ENCODE measurements at regions not wholly inside any gene's neighbourhood (a gene's known extent, or its start where the extent isn't known, plus 50 kb on each side); places are given as distances from the start of the nearest gene placed in this dataset.

GRCh38 chr11:44366741-44367140, 56.8 kb upstream of the ALX4 start:
- TF ChIP-seq SP4 (CRISPR knock-in tag; IDR thresholded peaks at IDR 0.05): no peak
- no peak for TF ChIP-seq ESRRA (CRISPR knock-in tag; IDR thresholded peaks at IDR 0.05; ENCODE audit: low read depth)
- no peak for TF ChIP-seq EHMT2 (IDR thresholded peaks at IDR 0.05; ENCODE audit: borderline replicate concordance, low read depth, low read length)
- no peak for TF ChIP-seq ZNF207 (IDR thresholded peaks at IDR 0.05; ENCODE audit: borderline replicate concordance)
- TF ChIP-seq LBX2 (CRISPR knock-in tag; IDR thresholded peaks at IDR 0.05; ENCODE audit: borderline replicate concordance): no peak
- no peak for TF ChIP-seq SAFB2 (CRISPR knock-in tag; IDR thresholded peaks at IDR 0.05; ENCODE audit: borderline replicate concordance, low read depth)
- TF ChIP-seq ZNF580 (CRISPR knock-in tag; IDR thresholded peaks at IDR 0.05; ENCODE audit: borderline replicate concordance, low read depth): no peak
- TF ChIP-seq, protein P1, sequence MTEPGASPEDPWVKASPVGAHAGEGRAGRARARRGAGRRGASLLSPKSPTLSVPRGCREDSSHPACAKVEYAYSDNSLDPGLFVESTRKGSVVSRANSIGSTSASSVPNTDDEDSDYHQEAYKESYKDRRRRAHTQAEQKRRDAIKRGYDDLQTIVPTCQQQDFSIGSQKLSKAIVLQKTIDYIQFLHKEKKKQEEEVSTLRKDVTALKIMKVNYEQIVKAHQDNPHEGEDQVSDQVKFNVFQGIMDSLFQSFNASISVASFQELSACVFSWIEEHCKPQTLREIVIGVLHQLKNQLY (CRISPR knock-in tag; IDR thresholded peaks at IDR 0.05): no peak
- no peak for TF ChIP-seq ZNF513 (CRISPR knock-in tag; conservative IDR thresholded peaks at IDR 0.05)
- TF ChIP-seq, protein P2, sequence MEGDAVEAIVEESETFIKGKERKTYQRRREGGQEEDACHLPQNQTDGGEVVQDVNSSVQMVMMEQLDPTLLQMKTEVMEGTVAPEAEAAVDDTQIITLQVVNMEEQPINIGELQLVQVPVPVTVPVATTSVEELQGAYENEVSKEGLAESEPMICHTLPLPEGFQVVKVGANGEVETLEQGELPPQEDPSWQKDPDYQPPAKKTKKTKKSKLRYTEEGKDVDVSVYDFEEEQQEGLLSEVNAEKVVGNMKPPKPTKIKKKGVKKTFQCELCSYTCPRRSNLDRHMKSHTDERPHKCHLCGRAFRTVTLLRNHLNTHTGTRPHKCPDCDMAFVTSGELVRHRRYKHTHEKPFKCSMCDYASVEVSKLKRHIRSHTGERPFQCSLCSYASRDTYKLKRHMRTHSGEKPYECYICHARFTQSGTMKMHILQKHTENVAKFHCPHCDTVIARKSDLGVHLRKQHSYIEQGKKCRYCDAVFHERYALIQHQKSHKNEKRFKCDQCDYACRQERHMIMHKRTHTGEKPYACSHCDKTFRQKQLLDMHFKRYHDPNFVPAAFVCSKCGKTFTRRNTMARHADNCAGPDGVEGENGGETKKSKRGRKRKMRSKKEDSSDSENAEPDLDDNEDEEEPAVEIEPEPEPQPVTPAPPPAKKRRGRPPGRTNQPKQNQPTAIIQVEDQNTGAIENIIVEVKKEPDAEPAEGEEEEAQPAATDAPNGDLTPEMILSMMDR (CRISPR knock-in tag; IDR thresholded peaks at IDR 0.05): no peak
